GM23338 (cell line): ENCODE measurements at regions not wholly inside any gene's neighbourhood (a gene's known extent, or its start where the extent isn't known, plus 50 kb on each side); places are given as distances from the start of the nearest gene placed in this dataset.
A peak's percentile ranks its signal among the peaks of the same experiment; 100 is the strongest.

ENCODE experiments used
- ATAC-seq: fragments of 200-7000 bp; cut with Tn5 transposase; 3 replicates; pipeline ENCODE4 v1.9.1; 2020
- DNase-seq: peaks from one replicate; pipeline ENCODE4 v3.0.0-alpha.2; 2015; ENCODE audit warnings: low spot score
- H2AFZ ChIP-seq: fragments of 200-600 bp; sonication (generic); 2 replicates; pipeline ENCODE4 v1.8.0; 2016; ENCODE audit warnings: antibody characterized with exemption, mild to moderate bottlenecking, moderate library complexity
- H3F3A ChIP-seq: fragments of 200-600 bp; sonication (generic); replicated peaks from 2 replicates; pipeline ENCODE4 v1.8.0; 2017; ENCODE audit warnings: antibody characterized with exemption, mixed run types, low read depth
- H3K27ac ChIP-seq: fragments of 200-600 bp; sonication (generic); 2 replicates; pipeline ENCODE4 v1.6.1; 2016; ENCODE audit warnings: low read depth
- H3K27me3 ChIP-seq: fragments of 200-600 bp; sonication (generic); 2 replicates; pipeline ENCODE4 v1.8.0; 2016; ENCODE audit warnings: mild to moderate bottlenecking, mixed run types, moderate library complexity; ENCODE audit not compliant: insufficient read depth
- H3K36me3 ChIP-seq: fragments of 200-600 bp; sonication (generic); 2 replicates; pipeline ENCODE4 v1.8.0; 2016; ENCODE audit warnings: mild to moderate bottlenecking; ENCODE audit not compliant: insufficient read depth
- H3K4me1 ChIP-seq: fragments of 200-600 bp; sonication (generic); 2 replicates; pipeline ENCODE4 v1.8.0; 2016; ENCODE audit warnings: mild to moderate bottlenecking, moderate library complexity; ENCODE audit not compliant: insufficient read depth
- H3K4me2 ChIP-seq: fragments of 200-600 bp; sonication (generic); 2 replicates; pipeline ENCODE4 v1.7.1; 2017; ENCODE audit warnings: mixed run types
- H3K4me3 ChIP-seq: fragments of 200-600 bp; sonication (generic); 2 replicates; pipeline ENCODE4 v1.6.1; 2016; ENCODE audit warnings: mixed run types
- H3K79me2 ChIP-seq: fragments of 200-600 bp; sonication (generic); replicated peaks from 2 replicates; pipeline ENCODE4 v1.8.0; 2017; ENCODE audit warnings: mild to moderate bottlenecking; ENCODE audit not compliant: insufficient read depth
- H3K9me2 ChIP-seq: fragments of 200-600 bp; sonication (generic); 2 replicates; pipeline ENCODE4 v1.8.0; 2017; ENCODE audit not compliant: insufficient read depth
- H4K20me1 ChIP-seq: fragments of 200-600 bp; sonication (generic); replicated peaks from 2 replicates; pipeline ENCODE4 v1.8.0; 2017; ENCODE audit warnings: mild to moderate bottlenecking; ENCODE audit not compliant: insufficient read depth
- H3K27ac Mint-ChIP-seq: 2 replicates; pipeline ENCODE4 v1.8.0; 2020; ENCODE audit warnings: inconsistent platforms, mild to moderate bottlenecking, moderate library complexity, mixed read lengths
- H3K27me3 Mint-ChIP-seq: 3 replicates; pipeline ENCODE4 v1.8.0; 2022; ENCODE audit warnings: low read depth, mild to moderate bottlenecking, moderate library complexity, mixed read lengths, inconsistent platforms; ENCODE audit not compliant: insufficient read depth, poor library complexity
- H3K36me3 Mint-ChIP-seq: 3 replicates; pipeline ENCODE4 v1.8.0; 2021; ENCODE audit warnings: low read depth, mild to moderate bottlenecking, inconsistent platforms, moderate library complexity, mixed read lengths
- H3K4me1 Mint-ChIP-seq: 3 replicates; pipeline ENCODE4 v1.8.0; 2020; ENCODE audit warnings: mild to moderate bottlenecking, inconsistent platforms, mixed read lengths
- H3K4me3 Mint-ChIP-seq: 3 replicates; pipeline ENCODE4 v1.8.0; 2021; ENCODE audit warnings: moderate library complexity, mild to moderate bottlenecking, inconsistent platforms, mixed read lengths
- H3K9me3 Mint-ChIP-seq: 3 replicates; pipeline ENCODE4 v1.8.0; 2020; ENCODE audit warnings: moderate library complexity, mild to moderate bottlenecking, inconsistent platforms, mixed read lengths
- CREB1 ChIP-seq: fragments of 250-450 bp; sonication (Bioruptor Pico); IDR thresholded peaks from 2 replicates; pipeline ENCODE4 v1.5.0; 2020; ENCODE audit warnings: low read depth, mild to moderate bottlenecking, moderate library complexity
- EZH2 ChIP-seq: fragments of 200-600 bp; sonication (generic); IDR thresholded peaks from one replicate; pipeline ENCODE4 v1.8.0; 2017; ENCODE audit warnings: antibody characterized with exemption, mild to moderate bottlenecking, low read depth; ENCODE audit not compliant: unreplicated experiment
- JUNB ChIP-seq: IDR thresholded peaks from one replicate; pipeline ENCODE4 v1.6.1; 2016; ENCODE audit warnings: antibody characterized with exemption; ENCODE audit not compliant: unreplicated experiment
- POLR2AphosphoS5 ChIP-seq: IDR thresholded peaks from 2 replicates; pipeline ENCODE4 v1.6.1; 2016; ENCODE audit warnings: antibody characterized with exemption, low read depth
- ZNF114 ChIP-seq: fragments of 250-450 bp; sonication (Bioruptor Pico); IDR thresholded peaks from 2 replicates; pipeline ENCODE4 v1.5.0; 2020; ENCODE audit warnings: mild to moderate bottlenecking, moderate library complexity
- ZNF331 ChIP-seq: fragments of 250-450 bp; sonication (Bioruptor Pico); IDR thresholded peaks from 2 replicates; pipeline ENCODE4 v1.5.0; 2020; ENCODE audit warnings: low read depth, mild to moderate bottlenecking, moderate library complexity
- TF ChIP-seq, protein P1 (sequence below), 2 experiments: fragments of 200-600 bp in 1 of 2; sonication (generic) in 1 of 2; conservative IDR thresholded peaks; 2 replicates each; pipeline versions ENCODE4 v1.5.1 to v1.6.1; 2016 to 2017; ENCODE audit warnings: antibody characterized with exemption in 2 of 2, low read depth in 2 of 2, mild to moderate bottlenecking in 2 of 2, moderate library complexity in 1 of 2
- TF ChIP-seq, protein P2 (sequence below): IDR thresholded peaks from one replicate; pipeline ENCODE4 v1.6.1; 2018; ENCODE audit warnings: antibody characterized with exemption; ENCODE audit not compliant: unreplicated experiment

DNA sequence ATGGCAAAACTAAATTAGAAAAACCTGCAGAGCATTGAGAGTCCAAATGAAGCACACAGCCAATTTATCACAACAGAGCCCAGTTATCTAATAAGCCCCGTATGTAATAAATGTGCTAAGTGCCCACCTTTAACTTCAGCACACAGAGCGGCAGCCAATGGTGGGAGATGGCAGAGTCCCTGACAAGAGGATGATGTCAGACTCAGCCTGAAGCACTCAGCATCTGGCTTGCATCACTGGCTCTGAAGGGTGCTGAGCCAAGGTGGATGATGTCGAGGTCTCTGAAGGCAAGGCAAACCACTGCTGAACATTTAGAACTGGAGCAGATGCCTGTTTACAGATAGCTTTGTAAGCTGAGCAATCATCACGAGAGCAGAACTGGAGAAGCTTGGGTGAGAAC, 118.3 kb downstream of the NUF2 start (continued):
- TF ChIP-seq, protein P1, sequence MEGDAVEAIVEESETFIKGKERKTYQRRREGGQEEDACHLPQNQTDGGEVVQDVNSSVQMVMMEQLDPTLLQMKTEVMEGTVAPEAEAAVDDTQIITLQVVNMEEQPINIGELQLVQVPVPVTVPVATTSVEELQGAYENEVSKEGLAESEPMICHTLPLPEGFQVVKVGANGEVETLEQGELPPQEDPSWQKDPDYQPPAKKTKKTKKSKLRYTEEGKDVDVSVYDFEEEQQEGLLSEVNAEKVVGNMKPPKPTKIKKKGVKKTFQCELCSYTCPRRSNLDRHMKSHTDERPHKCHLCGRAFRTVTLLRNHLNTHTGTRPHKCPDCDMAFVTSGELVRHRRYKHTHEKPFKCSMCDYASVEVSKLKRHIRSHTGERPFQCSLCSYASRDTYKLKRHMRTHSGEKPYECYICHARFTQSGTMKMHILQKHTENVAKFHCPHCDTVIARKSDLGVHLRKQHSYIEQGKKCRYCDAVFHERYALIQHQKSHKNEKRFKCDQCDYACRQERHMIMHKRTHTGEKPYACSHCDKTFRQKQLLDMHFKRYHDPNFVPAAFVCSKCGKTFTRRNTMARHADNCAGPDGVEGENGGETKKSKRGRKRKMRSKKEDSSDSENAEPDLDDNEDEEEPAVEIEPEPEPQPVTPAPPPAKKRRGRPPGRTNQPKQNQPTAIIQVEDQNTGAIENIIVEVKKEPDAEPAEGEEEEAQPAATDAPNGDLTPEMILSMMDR (conservative IDR thresholded peaks at IDR 0.05; ENCODE audit: low read depth in 2 of 2), result no peak
- TF ChIP-seq EZH2 (no peak), JUNB (no peak), ZNF331 (CRISPR knock-in tag) (no peak)

DNA sequence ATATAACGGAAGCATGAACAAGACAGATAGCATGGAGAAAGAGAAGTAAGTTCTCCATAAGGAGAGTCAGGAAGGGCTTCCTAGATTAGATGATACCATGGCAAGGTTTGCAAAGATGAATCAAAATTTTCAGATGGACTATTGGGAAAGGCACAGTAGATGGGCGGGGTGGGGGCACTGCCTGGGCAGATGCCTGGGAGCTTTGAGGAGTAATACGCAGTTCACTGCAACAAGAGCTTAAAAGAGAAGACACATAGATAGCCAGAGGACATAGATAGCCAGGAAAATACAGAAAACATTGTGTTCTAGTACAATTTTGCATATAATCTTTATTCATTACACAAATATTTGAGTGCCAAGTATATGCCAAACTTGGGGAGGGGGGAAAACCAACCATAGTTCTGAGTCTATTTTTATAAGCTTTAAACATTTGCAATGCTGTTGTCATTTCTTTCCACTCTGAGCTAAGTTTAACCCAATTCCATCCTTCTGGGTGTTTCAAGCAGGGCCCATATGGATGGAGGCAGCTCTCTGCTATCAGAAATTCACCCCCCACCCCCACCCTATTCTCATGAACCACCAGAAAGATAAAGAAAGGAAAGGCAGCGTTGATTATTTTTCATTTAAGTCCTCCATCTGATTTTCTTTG, 120.6 kb downstream of the NUF2 start:
- Histone ChIP-seq H3K27me3 (no peaks in the 10 kb centered on the region), H3K4me1 (peaks cover 21% of the 10 kb centered on the region), H4K20me1 (no peaks in the 10 kb centered on the region), H3K4me2 (no peak overlapping the region), H3K4me3 (no peak overlapping the region), H3K79me2 (no peaks in the 10 kb centered on the region), H3K27ac (no peak overlapping the region), H2AFZ (no peak overlapping the region; the same call in none of the 2 replicates), H3K36me3 (no peaks in the 10 kb centered on the region), H3K9me2 (peaks cover 17% of the 10 kb centered on the region), H3F3A (no peaks in the 10 kb centered on the region)
- Mint-ChIP-seq H3K27ac (no peak overlapping the region), H3K9me3 (no peaks in the 10 kb centered on the region), H3K4me3 (no peak overlapping the region), H3K27me3 (peaks cover 2% of the 10 kb centered on the region), H3K4me1 (peaks cover 34% of the 10 kb centered on the region), H3K36me3 (no peaks in the 10 kb centered on the region)
- ATAC-seq (no peak), DNase-seq (no peak)
- no peak for TF ChIP-seq CREB1 (CRISPR knock-in tag)
- TF ChIP-seq, protein P2, sequence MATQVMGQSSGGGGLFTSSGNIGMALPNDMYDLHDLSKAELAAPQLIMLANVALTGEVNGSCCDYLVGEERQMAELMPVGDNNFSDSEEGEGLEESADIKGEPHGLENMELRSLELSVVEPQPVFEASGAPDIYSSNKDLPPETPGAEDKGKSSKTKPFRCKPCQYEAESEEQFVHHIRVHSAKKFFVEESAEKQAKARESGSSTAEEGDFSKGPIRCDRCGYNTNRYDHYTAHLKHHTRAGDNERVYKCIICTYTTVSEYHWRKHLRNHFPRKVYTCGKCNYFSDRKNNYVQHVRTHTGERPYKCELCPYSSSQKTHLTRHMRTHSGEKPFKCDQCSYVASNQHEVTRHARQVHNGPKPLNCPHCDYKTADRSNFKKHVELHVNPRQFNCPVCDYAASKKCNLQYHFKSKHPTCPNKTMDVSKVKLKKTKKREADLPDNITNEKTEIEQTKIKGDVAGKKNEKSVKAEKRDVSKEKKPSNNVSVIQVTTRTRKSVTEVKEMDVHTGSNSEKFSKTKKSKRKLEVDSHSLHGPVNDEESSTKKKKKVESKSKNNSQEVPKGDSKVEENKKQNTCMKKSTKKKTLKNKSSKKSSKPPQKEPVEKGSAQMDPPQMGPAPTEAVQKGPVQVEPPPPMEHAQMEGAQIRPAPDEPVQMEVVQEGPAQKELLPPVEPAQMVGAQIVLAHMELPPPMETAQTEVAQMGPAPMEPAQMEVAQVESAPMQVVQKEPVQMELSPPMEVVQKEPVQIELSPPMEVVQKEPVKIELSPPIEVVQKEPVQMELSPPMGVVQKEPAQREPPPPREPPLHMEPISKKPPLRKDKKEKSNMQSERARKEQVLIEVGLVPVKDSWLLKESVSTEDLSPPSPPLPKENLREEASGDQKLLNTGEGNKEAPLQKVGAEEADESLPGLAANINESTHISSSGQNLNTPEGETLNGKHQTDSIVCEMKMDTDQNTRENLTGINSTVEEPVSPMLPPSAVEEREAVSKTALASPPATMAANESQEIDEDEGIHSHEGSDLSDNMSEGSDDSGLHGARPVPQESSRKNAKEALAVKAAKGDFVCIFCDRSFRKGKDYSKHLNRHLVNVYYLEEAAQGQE, result no peak
- no peak for TF ChIP-seq ZNF114 (CRISPR knock-in tag)
- TF ChIP-seq POLR2AphosphoS5, result no peak

DNA sequence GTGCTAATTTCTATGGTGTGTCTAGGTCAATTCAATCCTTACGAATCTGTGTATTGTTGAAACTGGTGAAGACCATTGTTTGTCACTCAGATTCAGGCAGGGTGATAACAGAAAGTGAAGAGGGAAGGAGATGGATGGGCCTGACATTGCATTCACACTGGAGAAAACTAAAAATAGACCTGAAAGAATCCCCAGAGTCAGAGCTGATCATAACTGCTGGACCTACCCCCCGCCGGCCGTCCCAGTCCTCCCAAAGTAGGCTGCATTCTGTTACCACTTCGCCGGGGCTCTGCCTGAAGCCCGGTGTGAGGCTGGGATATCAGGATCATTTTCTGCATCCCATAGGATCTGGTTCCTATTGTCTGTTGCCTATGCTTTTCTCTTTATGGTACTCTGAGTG, 121.1 kb downstream of the NUF2 start:
- Mint-ChIP-seq H3K27me3 (peaks cover 2% of the 10 kb centered on the region), H3K27ac (no peak overlapping the region), H3K9me3 (no peaks in the 10 kb centered on the region), H3K4me1 (peaks cover 33% of the 10 kb centered on the region), H3K4me3 (no peak overlapping the region), H3K36me3 (no peaks in the 10 kb centered on the region)
- peak; percentile 32; the same call in 2 of the 3 replicates for ATAC-seq
- Histone ChIP-seq H3K79me2 (no peaks in the 10 kb centered on the region), H3K27me3 (no peaks in the 10 kb centered on the region), H3F3A (no peaks in the 10 kb centered on the region), H2AFZ (no peak overlapping the region; the same call in 1 of the 2 replicates), H4K20me1 (no peaks in the 10 kb centered on the region), H3K4me3 (no peak overlapping the region), H3K27ac (no peak overlapping the region), H3K4me1 (peaks cover 23% of the 10 kb centered on the region), H3K36me3 (no peaks in the 10 kb centered on the region), H3K9me2 (peaks cover 17% of the 10 kb centered on the region), H3K4me2 (0 out of 2 replicates have a peak overlapping the region, but pooled peaks have one; percentile 53)
- no peak for DNase-seq
- TF ChIP-seq CREB1 (CRISPR knock-in tag), result no peak
